H1 (cell line): ENCODE measurements at regions not wholly inside any gene's neighbourhood (a gene's known extent, or its start where the extent isn't known, plus 50 kb on each side); places are given as distances from the start of the nearest gene placed in this dataset.

ENCODE experiments used
- ATF3 ChIP-seq: IDR thresholded peaks from 2 replicates; pipeline ENCODE4 v1.6.1; 2011; ENCODE audit warnings: low read depth, mild to moderate bottlenecking, low read length; ENCODE audit not compliant: insufficient read depth
- BCL11A ChIP-seq, 2 experiments: IDR thresholded peaks; one replicate each; pipeline ENCODE4 v1.6.1; 2011; ENCODE audit warnings: low read depth in 2 of 2, low read length in 2 of 2, mild to moderate bottlenecking in 2 of 2
- CBX8 ChIP-seq: fragments of 300-800, 300-1000 bp; sonication (generic); IDR thresholded peaks from 2 replicates; pipeline ENCODE4 v1.7.1; 2016; ENCODE audit warnings: low read depth, low read length, borderline replicate concordance
- CTCF ChIP-seq, 3 experiments: IDR thresholded peaks; 1 replicate in 2 of 3; 2 replicates in 1 of 3; pipeline versions ENCODE4 v1.5.1 to v1.6.1; 2011; ENCODE audit warnings: low read length in 3 of 3, mild to moderate bottlenecking in 3 of 3, inconsistent platforms in 2 of 3, low read depth in 1 of 3, moderate library complexity in 1 of 3; ENCODE audit not compliant: insufficient read depth in 1 of 3; ENCODE audit errors: control extremely low read depth in 1 of 3
- EZH2 ChIP-seq: fragments of 200-600 bp; sonication (generic); IDR thresholded peaks from 2 replicates; pipeline ENCODE4 v1.7.1; 2012; ENCODE audit warnings: low read depth, mild to moderate bottlenecking, moderate library complexity, low read length, inconsistent platforms; ENCODE audit not compliant: severe bottlenecking
- NRF1 ChIP-seq: IDR thresholded peaks from 2 replicates; pipeline ENCODE4 v1.6.1; 2011; ENCODE audit warnings: mild to moderate bottlenecking, low read depth, low read length, improper control_type of control experiment
- SUZ12 ChIP-seq: fragments of 200-600 bp; sonication (generic); IDR thresholded peaks from 2 replicates; pipeline ENCODE4 v1.6.1; 2012; ENCODE audit warnings: mild to moderate bottlenecking, inconsistent platforms, low read length, moderate library complexity, mixed read lengths
- TAF1 ChIP-seq: IDR thresholded peaks from 2 replicates; pipeline ENCODE4 v1.6.1; 2011; ENCODE audit warnings: mild to moderate bottlenecking, low read depth, low read length

GRCh38 chr12:92505254-92506231 lies 197.2 kb upstream of the PLEKHG7 start:
- TF ChIP-seq EZH2 (no peak), NRF1 (no peak), CTCF (IDR thresholded peaks at IDR 0.05; ENCODE audit: control extremely low read depth in 1 of 3, insufficient read depth in 1 of 3, low read depth in 1 of 3, low read length in 3 of 3) (no peak), ATF3 (no peak), SUZ12 (no peak), TAF1 (no peak), BCL11A (IDR thresholded peaks at IDR 0.05; ENCODE audit: low read depth in 2 of 2, low read length in 2 of 2) (no peak), CBX8 (no peak)
